ENCODE measurements at regions not wholly inside any gene's neighbourhood (a gene's known extent, or its start where the extent isn't known, plus 50 kb on each side); places are given as distances from the start of the nearest gene placed in this dataset.

- Histone ChIP-seq H3K4me1 (no peaks in the 10 kb centered on the region), H3K9me3 (no peaks in the 10 kb centered on the region), H3K4me3 (no peak overlapping the region), H3K27ac (no peak overlapping the region), H3K27me3 (no peaks in the 10 kb centered on the region), H3K36me3 (no peaks in the 10 kb centered on the region)
- no peak for DNase-seq
- no peak for TF ChIP-seq POLR2A (IDR thresholded peaks at IDR 0.05)
- TF ChIP-seq, protein P1, sequence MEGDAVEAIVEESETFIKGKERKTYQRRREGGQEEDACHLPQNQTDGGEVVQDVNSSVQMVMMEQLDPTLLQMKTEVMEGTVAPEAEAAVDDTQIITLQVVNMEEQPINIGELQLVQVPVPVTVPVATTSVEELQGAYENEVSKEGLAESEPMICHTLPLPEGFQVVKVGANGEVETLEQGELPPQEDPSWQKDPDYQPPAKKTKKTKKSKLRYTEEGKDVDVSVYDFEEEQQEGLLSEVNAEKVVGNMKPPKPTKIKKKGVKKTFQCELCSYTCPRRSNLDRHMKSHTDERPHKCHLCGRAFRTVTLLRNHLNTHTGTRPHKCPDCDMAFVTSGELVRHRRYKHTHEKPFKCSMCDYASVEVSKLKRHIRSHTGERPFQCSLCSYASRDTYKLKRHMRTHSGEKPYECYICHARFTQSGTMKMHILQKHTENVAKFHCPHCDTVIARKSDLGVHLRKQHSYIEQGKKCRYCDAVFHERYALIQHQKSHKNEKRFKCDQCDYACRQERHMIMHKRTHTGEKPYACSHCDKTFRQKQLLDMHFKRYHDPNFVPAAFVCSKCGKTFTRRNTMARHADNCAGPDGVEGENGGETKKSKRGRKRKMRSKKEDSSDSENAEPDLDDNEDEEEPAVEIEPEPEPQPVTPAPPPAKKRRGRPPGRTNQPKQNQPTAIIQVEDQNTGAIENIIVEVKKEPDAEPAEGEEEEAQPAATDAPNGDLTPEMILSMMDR (IDR thresholded peaks at IDR 0.05) = no peak
Measured at GRCh38 chr6:153437193-153437592, 306.1 kb upstream of the RGS17 start.

DNA sequence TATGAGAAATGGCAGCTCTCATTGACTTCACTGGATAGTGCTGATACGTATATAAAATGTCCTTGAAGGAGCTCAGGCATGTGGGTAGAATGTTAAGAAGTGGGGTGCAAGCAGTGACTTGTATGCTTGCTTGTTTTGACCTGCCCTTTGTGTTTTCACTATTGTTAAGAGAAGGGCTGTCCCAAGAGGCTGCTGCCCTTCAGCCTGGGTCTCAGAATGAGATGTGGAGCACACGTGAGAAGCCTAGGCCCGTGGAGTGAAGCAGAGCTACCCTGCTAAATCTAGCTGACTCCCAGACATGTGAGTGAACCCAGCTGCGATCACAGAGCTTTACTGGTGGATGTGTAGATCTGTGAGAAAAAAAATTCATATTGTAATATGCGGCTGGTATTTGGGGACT, 305.3 kb upstream of the RGS17 start:
- H3K9me3 ChIP-seq = no peaks in the 10 kb centered on the region
- no peak for DNase-seq
- no peak overlapping the region for H3K4me3 ChIP-seq
- TF ChIP-seq POLR2A (IDR thresholded peaks at IDR 0.05) = no peak
- TF ChIP-seq, protein P1 (IDR thresholded peaks at IDR 0.05) = no peak
- no peak overlapping the region for H3K27ac ChIP-seq
- H3K27me3 ChIP-seq = no peaks in the 10 kb centered on the region
- H3K36me3 ChIP-seq = no peaks in the 10 kb centered on the region
- no peaks in the 10 kb centered on the region for H3K4me1 ChIP-seq

GRCh38 chr6:153435787-153436186, 304.7 kb upstream of the RGS17 start:
- Histone ChIP-seq H3K9me3 (no peaks in the 10 kb centered on the region), H3K27ac (no peak overlapping the region), H3K27me3 (no peaks in the 10 kb centered on the region), H3K36me3 (no peaks in the 10 kb centered on the region), H3K4me3 (no peak overlapping the region), H3K4me1 (no peaks in the 10 kb centered on the region)
- DNase-seq = no peak
- TF ChIP-seq, protein P1 (IDR thresholded peaks at IDR 0.05) = no peak
- TF ChIP-seq POLR2A (IDR thresholded peaks at IDR 0.05) = no peak

GRCh38 chr6:153425536-153425935, 294.5 kb upstream of the RGS17 start:
- Histone ChIP-seq H3K9me3 (no peaks in the 10 kb centered on the region), H3K36me3 (no peaks in the 10 kb centered on the region), H3K4me1 (no peaks in the 10 kb centered on the region), H3K27ac (no peak overlapping the region), H3K4me3 (no peak overlapping the region), H3K27me3 (no peaks in the 10 kb centered on the region)
- TF ChIP-seq, protein P1 (IDR thresholded peaks at IDR 0.05) = no peak
- TF ChIP-seq POLR2A (IDR thresholded peaks at IDR 0.05) = no peak
- no peak for DNase-seq

DNA sequence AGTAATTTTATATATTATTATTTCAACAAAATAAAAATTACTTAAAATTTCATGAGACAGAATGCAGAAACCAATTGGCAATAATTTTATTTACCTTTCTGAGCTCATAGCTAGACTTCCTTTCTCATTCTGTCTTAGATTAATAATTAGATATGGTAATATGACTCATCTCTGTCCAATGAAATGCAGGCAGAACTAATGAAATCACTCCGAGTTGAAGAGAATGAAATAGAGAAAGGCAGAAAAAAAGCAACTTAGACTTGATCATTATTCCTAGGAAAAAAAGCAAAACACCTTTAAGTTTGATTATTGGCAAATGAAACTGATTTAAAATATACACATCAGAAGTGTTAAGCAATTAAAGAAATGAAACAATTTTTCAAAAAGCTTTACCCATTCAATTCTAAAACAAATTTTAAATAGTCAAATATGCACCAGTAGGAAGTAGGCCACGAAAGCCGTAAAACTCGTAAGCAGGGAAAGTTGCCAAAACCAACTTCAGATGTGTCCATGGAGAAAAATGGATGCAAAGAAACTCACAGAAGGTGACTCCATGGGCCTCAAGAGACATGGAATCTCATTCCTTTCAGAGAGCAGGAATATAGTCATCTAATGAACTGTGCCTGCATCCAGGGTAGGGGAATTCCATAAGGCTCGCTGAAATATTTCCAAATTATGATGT, 293.8 kb upstream of the RGS17 start:
- Histone ChIP-seq H3K36me3 (no peaks in the 10 kb centered on the region), H3K27ac (no peak overlapping the region), H3K4me3 (no peak overlapping the region), H3K27me3 (no peaks in the 10 kb centered on the region), H3K9me3 (no peaks in the 10 kb centered on the region), H3K4me1 (no peaks in the 10 kb centered on the region)
- TF ChIP-seq POLR2A (IDR thresholded peaks at IDR 0.05) = no peak
- TF ChIP-seq, protein P1 (IDR thresholded peaks at IDR 0.05) = no peak
- no peak for DNase-seq

GRCh38 chr6:153412519-153412918, 281.4 kb upstream of the RGS17 start:
- Histone ChIP-seq H3K27ac (no peak overlapping the region), H3K9me3 (no peaks in the 10 kb centered on the region), H3K4me1 (no peaks in the 10 kb centered on the region), H3K27me3 (no peaks in the 10 kb centered on the region), H3K4me3 (no peak overlapping the region), H3K36me3 (no peaks in the 10 kb centered on the region)
- no peak for DNase-seq
- TF ChIP-seq, protein P1 (IDR thresholded peaks at IDR 0.05) = no peak
- no peak for TF ChIP-seq POLR2A (IDR thresholded peaks at IDR 0.05)
